Right cardiac atrium (tissue), 5 donors: ENCODE measurements at regions not wholly inside any gene's neighbourhood (a gene's known extent, or its start where the extent isn't known, plus 50 kb on each side); places are given as distances from the start of the nearest gene placed in this dataset.

Source experiments
- ATAC-seq, 2 donors: fragments of 200-7000 bp; cut with Tn5 transposase; one replicate each; pipeline versions ENCODE4 v1.8.0 to v1.9.1; 2020; ENCODE audit warnings: moderate library complexity in 2 of 2, mild to moderate bottlenecking in 1 of 2
- DNase-seq, 3 donors: peaks; one replicate each; pipeline ENCODE4 v3.0.0-alpha.2; 2020
- H3K27ac ChIP-seq: one replicate; pipeline ENCODE4 v1.5.1; 2013; ENCODE audit warnings: mild to moderate bottlenecking, low read length, control low read depth, moderate library complexity
- H3K27me3 ChIP-seq: one replicate; pipeline ENCODE4 v1.6.1; 2013; ENCODE audit not compliant: control insufficient read depth, insufficient read depth
- H3K4me1 ChIP-seq: one replicate; pipeline ENCODE4 v1.6.1; 2013; ENCODE audit warnings: low read length; ENCODE audit not compliant: control insufficient read depth, insufficient read depth
- H3K4me3 ChIP-seq: one replicate; pipeline ENCODE4 v1.5.1; 2013; ENCODE audit warnings: low read length, control low read depth
- H3K9me3 ChIP-seq: one replicate; pipeline ENCODE4 v1.6.1; 2013; ENCODE audit warnings: low read length; ENCODE audit not compliant: control insufficient read depth
- WGBS: extraction: QIAGEN DNeasy Blood & Tissue Kit; methylation state at CpG from one replicate; pipeline ENCODE4 v1.1.7; 2013; 5-methylcytosine and 5-hydroxymethylcytosine counted together
- intact Hi-C, 4 donors: fragments of 100-400 bp; cut with DNase I; formaldehyde crosslinking; loops; one replicate each; pipeline versions ENCODE4 v1.11.0 to v1.14.0; 2022 to 2023
- donor health status: healthy with polysubstance abuse.
- donor health status: DM: no; HTN: yes; CAD: no.
- donor health status: DM: no; HTN: no; CAD: no.
- donor health status: DM: no; HTN: yes; CAD: no; lungs with severe emphysema.
- donor health status: DM: yes; HTN: yes; CAD: no.

DNA sequence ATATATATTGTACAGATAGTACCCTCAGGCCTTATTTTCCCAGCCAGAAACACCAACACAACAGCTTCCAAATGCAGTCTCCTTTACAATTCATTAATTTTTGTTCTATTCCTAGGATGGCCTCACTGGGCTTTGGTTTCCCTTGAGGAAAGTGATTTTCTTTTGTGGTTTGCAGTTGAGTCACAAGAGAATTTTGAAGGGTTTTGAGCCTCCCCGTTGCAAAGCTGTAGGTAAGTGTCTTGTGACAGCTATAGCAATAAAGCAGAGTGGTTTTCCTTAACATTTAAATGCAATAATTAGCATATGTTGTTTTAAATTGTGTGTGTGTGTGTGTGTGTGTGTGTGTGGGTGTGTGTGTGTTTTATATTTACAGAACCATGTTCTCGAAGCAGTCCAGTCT is 54.1 kb upstream of the WDR17 start:
- Histone ChIP-seq H3K9me3 (no peaks in the 10 kb centered on the region), H3K27ac (no peak overlapping the region), H3K27me3 (no peaks in the 10 kb centered on the region), H3K4me1 (no peaks in the 10 kb centered on the region), H3K4me3 (no peak overlapping the region)
- intact Hi-C loops: no loop called here
- 64% methylated on average over 2 of the region's 2 CpGs for WGBS
- no peak for ATAC-seq
- DNase-seq: no peak

DNA sequence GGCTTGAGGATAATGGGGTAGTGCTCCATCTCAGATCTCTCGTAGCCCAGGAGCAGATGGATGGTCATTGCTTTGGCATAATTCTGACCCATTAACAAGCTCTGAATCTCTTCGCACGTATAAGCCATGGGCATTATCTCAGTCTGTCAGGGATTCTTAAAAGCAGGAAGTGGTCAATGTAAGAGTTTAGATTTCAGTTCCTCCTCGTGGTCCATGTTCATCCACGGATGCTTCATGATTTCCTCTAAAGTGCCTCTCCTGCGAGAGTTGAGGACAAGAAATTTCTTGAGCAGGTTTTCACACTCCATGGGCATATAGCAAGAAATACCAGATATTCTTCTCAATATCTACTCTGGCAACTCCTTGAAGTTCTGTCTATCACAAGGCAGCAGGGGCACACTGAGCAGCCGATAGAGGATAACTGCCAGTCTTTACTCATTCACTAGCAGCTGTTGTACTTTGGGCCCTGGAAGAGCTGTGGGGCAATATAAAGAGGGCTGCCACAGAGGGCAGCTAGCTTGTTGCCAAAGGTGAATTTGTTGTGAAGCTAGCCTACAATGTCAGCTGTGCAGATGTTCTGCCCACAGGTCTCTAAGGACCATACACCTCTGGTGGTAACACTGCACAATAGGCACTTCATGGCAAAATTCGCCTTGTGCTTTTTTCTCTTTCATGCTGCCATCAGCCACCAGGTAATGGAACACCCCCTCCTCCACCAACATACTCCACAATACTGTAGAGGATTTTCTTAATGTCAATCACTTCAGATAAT is 52.0 kb upstream of the WDR17 start:
- Histone ChIP-seq H3K4me3 (no peak overlapping the region), H3K27ac (no peak overlapping the region), H3K4me1 (no peaks in the 10 kb centered on the region), H3K27me3 (no peaks in the 10 kb centered on the region), H3K9me3 (no peaks in the 10 kb centered on the region)
- ATAC-seq (no peak), DNase-seq (no peak)
- intact Hi-C loops: no loop called here
- WGBS: 78% methylated on average over 8 of the region's 8 CpGs

DNA sequence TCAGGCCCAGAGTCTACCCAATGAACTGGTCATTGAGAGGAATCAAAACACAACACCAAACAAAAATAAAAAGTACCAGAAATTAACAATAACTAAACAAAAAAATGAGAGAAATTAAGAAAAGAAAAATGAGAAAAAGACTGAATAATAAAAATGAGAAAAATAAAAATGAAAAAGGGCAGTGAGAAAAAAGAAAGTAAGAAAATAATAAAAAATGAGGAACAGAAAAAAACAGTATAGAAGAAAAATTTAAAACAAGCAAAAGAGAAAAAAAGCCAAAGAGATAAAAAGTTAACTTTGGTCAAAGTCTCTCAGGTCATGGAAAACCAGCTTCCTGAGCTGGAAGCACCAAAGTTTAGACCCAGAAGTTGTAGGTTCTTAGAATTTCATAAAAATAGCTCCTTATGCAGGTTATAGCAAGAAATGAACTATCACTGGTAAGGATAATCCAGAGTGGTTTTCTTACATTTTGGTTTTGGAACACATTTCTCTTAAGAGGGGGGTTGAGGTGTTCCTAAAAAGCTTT is 51.0 kb upstream of the WDR17 start:
- no peak for DNase-seq
- H3K4me3 ChIP-seq: no peak overlapping the region
- H3K27me3 ChIP-seq: no peaks in the 10 kb centered on the region
- intact Hi-C loops: no loop called here
- ATAC-seq: no peak
- no peaks in the 10 kb centered on the region for H3K9me3 ChIP-seq
- no peaks in the 10 kb centered on the region for H3K4me1 ChIP-seq
- no peak overlapping the region for H3K27ac ChIP-seq
